GM20431 (cell line): ENCODE measurements at regions not wholly inside any gene's neighbourhood (a gene's known extent, or its start where the extent isn't known, plus 50 kb on each side); places are given as distances from the start of the nearest gene placed in this dataset.
"Not testable (repeated sequence)": the region's sequence is repeated elsewhere in the genome, so short reads cannot be mapped to it uniquely, and the experiment has no call there.

Source experiments
- in situ Hi-C: fragments of 300-500 bp; cut with MseI, MboI; formaldehyde crosslinking; loops from one replicate; pipeline ENCODE4 v1.15.0; 2020; ENCODE audit warnings: low sequenced_read_pairs; ENCODE audit not compliant: unreplicated experiment

DNA sequence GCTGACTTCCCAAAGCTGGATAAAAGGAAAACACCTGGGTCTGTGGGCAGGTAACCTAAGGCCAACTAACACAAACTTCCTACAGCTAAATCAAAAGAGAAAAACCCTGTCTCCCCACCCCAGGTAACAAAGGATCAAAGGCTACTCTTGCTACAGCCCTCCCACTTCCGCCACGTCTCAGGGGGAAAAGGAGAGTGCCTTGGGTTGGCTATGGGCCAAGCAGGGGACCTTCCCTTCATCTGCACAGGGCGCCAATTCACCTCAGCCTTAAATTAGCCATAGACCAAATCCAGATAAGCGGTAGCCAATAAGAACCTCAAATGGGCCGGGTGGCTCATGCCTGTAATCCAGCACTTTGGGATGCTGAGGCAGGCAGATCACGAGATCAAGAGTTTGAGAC, 69.1 kb upstream of the LANCL2 start:
- in situ Hi-C loops = no loop called here

DNA sequence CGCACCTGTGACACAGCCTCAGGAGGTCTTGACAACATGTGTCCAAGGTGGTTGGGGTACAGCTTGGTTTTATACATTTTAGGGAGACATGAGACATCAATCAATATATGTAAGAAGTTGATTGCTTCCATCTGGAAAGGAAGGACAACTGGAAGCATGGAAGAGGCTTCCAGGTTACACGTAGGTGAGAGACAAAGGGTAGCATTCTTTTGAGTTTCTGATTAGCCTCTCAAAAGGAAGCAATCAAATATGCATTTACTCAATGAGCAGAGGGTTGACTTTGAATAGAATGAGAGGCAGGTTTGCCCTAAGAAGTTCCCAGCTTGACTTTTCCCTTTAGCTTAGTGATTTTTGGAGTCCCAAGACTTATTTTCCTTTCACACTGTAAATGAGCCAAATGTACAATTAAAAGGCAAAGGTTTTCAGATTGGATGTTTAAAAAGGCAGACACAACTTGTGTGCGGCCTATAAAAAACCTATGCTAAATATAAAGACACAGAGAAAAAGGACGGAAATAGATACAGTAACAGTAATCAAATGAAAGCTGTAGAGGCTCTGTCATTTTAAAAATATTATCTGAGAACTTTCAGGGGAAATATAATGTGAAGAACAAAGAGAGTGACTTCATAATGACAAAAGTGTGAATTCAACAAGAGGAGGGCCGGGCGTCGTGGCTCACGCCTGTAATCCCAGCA, 65.7 kb upstream of the LANCL2 start:
- in situ Hi-C loops = no loop called here

GRCh38 chr7:55303220-55303619, 61.9 kb upstream of the LANCL2 start:
- in situ Hi-C loops = no loop called here

GRCh38 chr7:55304018-55304762, 60.9 kb upstream of the LANCL2 start:
- in situ Hi-C loops = no loop called here

- in situ Hi-C loops = no loop called here
Observed at GRCh38 chr7:55305135-55305534, 60.0 kb upstream of the LANCL2 start.

DNA sequence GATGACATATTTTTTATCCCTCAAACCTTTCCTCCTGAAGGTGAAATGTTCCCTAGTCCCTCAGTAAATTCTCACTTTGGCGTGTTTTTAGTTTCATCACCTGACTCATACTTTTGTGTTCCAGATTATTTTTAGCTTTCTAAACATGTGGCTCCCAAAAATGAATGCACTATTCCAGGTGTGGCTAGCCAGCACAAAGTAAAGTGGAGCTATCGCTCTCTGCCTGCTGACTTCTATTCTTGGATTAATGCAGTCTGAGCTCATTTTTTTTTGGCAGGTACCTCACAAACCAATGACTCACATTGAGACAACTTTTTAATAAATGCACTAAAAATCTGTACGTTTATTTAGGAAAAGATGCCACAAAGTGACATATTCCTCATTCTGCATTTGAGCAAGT, 58.8 kb upstream of the LANCL2 start:
- in situ Hi-C loops = no loop called here

- in situ Hi-C loops = no loop called here
Observed at GRCh38 chr7:55307123-55307916, 57.8 kb upstream of the LANCL2 start.

DNA sequence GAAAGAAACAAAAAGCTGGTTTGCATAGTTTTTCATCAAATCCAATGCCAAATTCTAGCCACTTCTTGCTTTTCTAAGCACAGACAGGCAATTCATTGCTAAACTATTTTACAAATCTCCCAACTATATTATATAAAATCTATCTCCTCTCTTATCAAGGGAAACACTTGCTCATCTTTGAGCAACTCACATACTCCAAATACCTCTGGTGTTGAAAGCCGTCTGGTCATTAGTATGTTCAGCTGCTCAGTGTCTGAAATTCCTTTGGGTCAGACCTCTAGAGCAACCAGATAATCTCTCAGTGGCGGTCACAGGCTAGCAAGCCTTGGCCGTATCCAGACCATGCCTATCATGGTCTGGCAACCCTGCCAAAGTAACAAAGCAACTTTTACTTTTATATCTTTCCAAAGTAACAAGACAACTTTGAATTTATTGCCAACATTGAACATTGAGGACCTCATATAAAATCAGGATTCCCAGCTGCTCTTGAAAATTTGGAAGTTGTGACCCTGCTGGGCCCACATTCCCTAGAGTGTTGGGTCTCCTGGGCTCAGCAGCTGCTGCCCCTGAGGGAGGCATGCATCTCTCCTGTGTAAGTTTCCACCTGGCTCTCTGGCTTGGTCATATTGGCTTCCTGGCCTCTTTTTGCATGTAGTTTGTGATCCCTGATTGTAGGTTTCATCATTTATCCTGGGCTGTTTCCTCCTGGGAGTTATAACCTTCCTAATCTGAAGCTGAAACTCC, 56.8 kb upstream of the LANCL2 start:
- in situ Hi-C loops = no loop called here

- in situ Hi-C loops = no loop called here
Observed at GRCh38 chr7:55309040-55309991, 55.8 kb upstream of the LANCL2 start.

GRCh38 chr7:55310287-55311025, 54.7 kb upstream of the LANCL2 start:
- in situ Hi-C loops = no loop called here

DNA sequence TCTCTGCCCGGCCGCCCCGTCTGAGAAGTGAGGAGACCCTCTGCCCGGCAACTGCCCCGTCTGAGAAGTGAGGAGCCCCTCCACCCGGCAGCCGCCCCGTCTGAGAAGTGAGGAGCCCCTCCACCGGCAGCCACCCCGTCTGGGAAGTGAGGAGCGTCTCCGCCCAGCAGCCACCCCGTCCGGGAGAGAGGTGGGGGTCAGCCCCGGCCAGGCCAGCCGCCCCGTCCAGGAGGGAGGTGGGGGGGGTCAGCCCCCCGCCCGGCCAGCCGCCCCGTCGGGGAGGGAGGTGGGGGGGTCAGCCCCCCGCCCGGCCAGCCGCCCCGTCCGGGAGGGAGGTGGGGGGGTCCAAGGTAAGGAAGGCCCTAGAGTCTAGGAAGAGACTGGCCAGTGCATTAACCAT, 53.2 kb upstream of the LANCL2 start:
- in situ Hi-C loops = not testable (repeated sequence)

DNA sequence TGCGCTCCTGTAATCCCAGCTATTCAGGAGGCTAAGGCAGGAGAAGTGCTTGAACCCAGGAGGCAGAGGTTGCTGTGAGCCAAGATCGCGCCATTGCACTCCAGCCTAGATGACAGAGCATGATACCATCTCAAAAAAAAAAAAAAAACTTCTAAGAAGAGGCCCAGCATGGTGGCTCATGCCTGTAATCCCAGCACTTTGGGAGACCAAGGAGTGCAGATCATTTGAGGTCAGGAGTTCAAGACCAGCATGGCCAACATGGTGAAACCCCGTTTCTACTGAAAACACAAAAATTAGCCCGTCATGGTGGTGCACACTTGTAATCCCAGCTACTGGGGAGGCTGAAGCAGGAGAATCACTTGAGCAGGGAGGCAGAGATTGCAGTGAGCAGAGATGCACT, 51.5 kb upstream of the LANCL2 start:
- in situ Hi-C loops = not testable (repeated sequence)

DNA sequence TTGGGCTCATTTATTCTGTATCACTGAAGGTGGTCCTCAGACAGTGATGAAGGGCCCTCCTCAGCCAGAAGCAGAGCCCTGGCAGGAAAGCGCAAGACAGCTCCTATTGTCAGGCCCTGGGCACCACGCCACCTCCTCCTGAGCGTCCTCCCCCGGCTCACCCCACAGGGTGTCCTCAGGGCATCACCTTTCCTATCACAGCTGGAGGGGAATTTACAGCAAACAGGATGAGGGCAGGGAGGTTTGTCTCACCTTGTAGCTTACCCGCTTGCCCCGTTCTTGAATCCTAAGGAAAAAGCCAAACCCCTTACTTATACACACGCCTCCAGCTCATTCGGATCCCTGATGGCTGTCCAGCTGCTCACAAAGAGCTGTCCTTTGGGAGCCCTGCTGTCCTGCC, 50.2 kb upstream of the LANCL2 start:
- in situ Hi-C loops = no loop called here
